Osteoblast (primary cell): ENCODE measurements at regions not wholly inside any gene's neighbourhood (a gene's known extent, or its start where the extent isn't known, plus 50 kb on each side); places are given as distances from the start of the nearest gene placed in this dataset.

Source experiments
- DNase-seq: peaks from one replicate; pipeline ENCODE4 v3.0.0; 2011; ENCODE audit warnings: low spot score, mixed read lengths; ENCODE audit not compliant: insufficient read length; ENCODE audit errors: missing footprints
- H2AFZ ChIP-seq: 2 replicates; pipeline ENCODE4 v1.6.0; 2011; ENCODE audit warnings: mild to moderate bottlenecking, low read length
- H3K27ac ChIP-seq: 2 replicates; pipeline ENCODE4 v1.5.1; 2011; ENCODE audit warnings: mild to moderate bottlenecking, low read depth, low read length, moderate library complexity
- H3K27me3 ChIP-seq: 2 replicates; pipeline ENCODE4 v1.6.0; 2012; ENCODE audit warnings: mild to moderate bottlenecking, control low read depth, inconsistent platforms, low read length, moderate library complexity; ENCODE audit not compliant: insufficient read depth
- H3K36me3 ChIP-seq: 2 replicates; pipeline ENCODE4 v1.5.1; 2011; ENCODE audit warnings: mild to moderate bottlenecking, low read length, control low read depth, moderate library complexity; ENCODE audit not compliant: insufficient read depth
- H3K4me1 ChIP-seq: 2 replicates; pipeline ENCODE4 v1.5.1; 2011; ENCODE audit warnings: mild to moderate bottlenecking, low read length, control low read depth, moderate library complexity; ENCODE audit not compliant: insufficient read depth
- H3K4me2 ChIP-seq: 2 replicates; pipeline ENCODE4 v1.6.0; 2011; ENCODE audit warnings: mild to moderate bottlenecking, low read length; ENCODE audit not compliant: insufficient read depth
- H3K4me3 ChIP-seq: fragments of 200-600 bp; sonication (generic); 3 replicates; pipeline ENCODE4 v1.5.1; 2012; ENCODE audit warnings: mild to moderate bottlenecking, low read length, inconsistent platforms; ENCODE audit not compliant: insufficient read depth
- H3K79me2 ChIP-seq: 2 replicates; pipeline ENCODE4 v1.6.0; 2012; ENCODE audit warnings: mild to moderate bottlenecking, low read length, control low read depth, inconsistent platforms; ENCODE audit not compliant: insufficient read depth
- H3K9me3 ChIP-seq: 2 replicates; pipeline ENCODE4 v1.5.1; 2011; ENCODE audit warnings: low read depth, low read length, control low read depth
- H4K20me1 ChIP-seq: 2 replicates; pipeline ENCODE4 v1.6.0; 2012; ENCODE audit warnings: mild to moderate bottlenecking, low read length, control low read depth; ENCODE audit not compliant: insufficient read depth
- TF ChIP-seq, protein P1 (sequence below): IDR thresholded peaks from 2 replicates; pipeline ENCODE4 v1.5.1; 2011; ENCODE audit warnings: mild to moderate bottlenecking, low read depth, low read length, moderate library complexity; ENCODE audit errors: extremely low read depth

DNA sequence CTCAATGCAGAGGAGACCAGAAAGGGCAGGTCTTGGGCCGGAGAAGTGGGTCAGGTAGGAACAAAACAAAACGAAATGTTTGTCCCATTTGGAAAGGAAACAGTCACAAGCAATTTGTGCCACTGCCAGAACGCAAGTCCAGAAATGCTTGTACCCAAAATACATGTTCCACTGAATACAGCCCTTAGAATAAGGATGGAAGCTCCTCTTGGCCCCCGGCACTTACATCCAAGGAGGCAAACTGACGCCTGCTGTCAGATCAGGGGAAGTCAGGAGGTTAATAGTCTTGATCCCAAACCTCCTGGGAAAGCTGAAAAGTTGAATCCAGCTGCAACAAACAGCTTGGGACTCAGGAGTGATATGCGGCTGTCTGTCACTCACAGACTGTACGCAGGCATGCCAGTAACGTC lies 75.9 kb upstream of the GALNT2 start:
- Histone ChIP-seq H3K4me1 (no peaks in the 10 kb centered on the region), H2AFZ (no peak overlapping the region), H3K9me3 (no peaks in the 10 kb centered on the region), H3K27me3 (peaks cover 7% of the 10 kb centered on the region), H4K20me1 (no peaks in the 10 kb centered on the region), H3K27ac (no peak overlapping the region), H3K4me2 (no peak overlapping the region), H3K79me2 (no peaks in the 10 kb centered on the region), H3K36me3 (no peaks in the 10 kb centered on the region), H3K4me3 (no peak overlapping the region)
- TF ChIP-seq, protein P1, sequence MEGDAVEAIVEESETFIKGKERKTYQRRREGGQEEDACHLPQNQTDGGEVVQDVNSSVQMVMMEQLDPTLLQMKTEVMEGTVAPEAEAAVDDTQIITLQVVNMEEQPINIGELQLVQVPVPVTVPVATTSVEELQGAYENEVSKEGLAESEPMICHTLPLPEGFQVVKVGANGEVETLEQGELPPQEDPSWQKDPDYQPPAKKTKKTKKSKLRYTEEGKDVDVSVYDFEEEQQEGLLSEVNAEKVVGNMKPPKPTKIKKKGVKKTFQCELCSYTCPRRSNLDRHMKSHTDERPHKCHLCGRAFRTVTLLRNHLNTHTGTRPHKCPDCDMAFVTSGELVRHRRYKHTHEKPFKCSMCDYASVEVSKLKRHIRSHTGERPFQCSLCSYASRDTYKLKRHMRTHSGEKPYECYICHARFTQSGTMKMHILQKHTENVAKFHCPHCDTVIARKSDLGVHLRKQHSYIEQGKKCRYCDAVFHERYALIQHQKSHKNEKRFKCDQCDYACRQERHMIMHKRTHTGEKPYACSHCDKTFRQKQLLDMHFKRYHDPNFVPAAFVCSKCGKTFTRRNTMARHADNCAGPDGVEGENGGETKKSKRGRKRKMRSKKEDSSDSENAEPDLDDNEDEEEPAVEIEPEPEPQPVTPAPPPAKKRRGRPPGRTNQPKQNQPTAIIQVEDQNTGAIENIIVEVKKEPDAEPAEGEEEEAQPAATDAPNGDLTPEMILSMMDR = no peak
- no peak for DNase-seq

GRCh38 chr1:229991724-229992333 lies 75.2 kb upstream of the GALNT2 start:
- H3K9me3 ChIP-seq = no peaks in the 10 kb centered on the region
- no peaks in the 10 kb centered on the region for H3K36me3 ChIP-seq
- TF ChIP-seq, protein P1 = no peak
- H3K4me2 ChIP-seq = no peak overlapping the region
- H3K27ac ChIP-seq = no peak overlapping the region
- no peak overlapping the region for H3K4me3 ChIP-seq
- H4K20me1 ChIP-seq = no peaks in the 10 kb centered on the region
- no peaks in the 10 kb centered on the region for H3K4me1 ChIP-seq
- H3K79me2 ChIP-seq = no peaks in the 10 kb centered on the region
- no peak for DNase-seq
- H2AFZ ChIP-seq = no peak overlapping the region
- peaks cover 7% of the 10 kb centered on the region for H3K27me3 ChIP-seq

DNA sequence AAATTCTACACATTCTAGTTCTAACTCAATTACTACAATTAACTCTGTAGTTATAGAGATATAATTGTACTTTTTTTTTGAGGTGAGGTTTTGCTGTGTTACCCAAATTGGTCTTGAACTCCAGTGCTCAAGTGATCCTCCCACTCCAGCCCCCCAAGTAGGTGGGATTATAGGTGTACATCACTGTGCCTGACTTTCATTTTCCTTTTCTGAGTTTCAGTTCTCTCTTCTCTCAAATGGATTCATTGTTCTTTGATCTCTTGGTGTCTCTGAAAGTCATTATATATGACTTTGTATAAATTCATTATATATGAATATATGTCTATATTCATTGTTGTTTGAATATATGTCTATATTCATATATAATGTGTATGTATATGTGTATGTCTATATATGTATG lies 74.0 kb upstream of the GALNT2 start:
- Histone ChIP-seq H3K79me2 (no peaks in the 10 kb centered on the region), H3K4me3 (no peak overlapping the region), H3K27ac (no peak overlapping the region), H3K4me1 (no peaks in the 10 kb centered on the region), H3K27me3 (peaks cover 7% of the 10 kb centered on the region), H4K20me1 (no peaks in the 10 kb centered on the region), H3K36me3 (no peaks in the 10 kb centered on the region), H3K9me3 (no peaks in the 10 kb centered on the region), H2AFZ (no peak overlapping the region), H3K4me2 (no peak overlapping the region)
- no peak for DNase-seq
- TF ChIP-seq, protein P1 = no peak

- Histone ChIP-seq H3K27me3 (peaks cover 7% of the 10 kb centered on the region), H3K4me1 (no peaks in the 10 kb centered on the region), H3K4me2 (no peak overlapping the region), H3K79me2 (no peaks in the 10 kb centered on the region), H3K9me3 (no peaks in the 10 kb centered on the region), H3K27ac (no peak overlapping the region), H3K36me3 (no peaks in the 10 kb centered on the region), H2AFZ (no peak overlapping the region), H3K4me3 (no peak overlapping the region), H4K20me1 (no peaks in the 10 kb centered on the region)
- TF ChIP-seq, protein P1 = no peak
- no peak for DNase-seq
Observed at GRCh38 chr1:229993894-229994293, 73.1 kb upstream of the GALNT2 start.
